ENCODE measurements at regions not wholly inside any gene's neighbourhood (a gene's known extent, or its start where the extent isn't known, plus 50 kb on each side); places are given as distances from the start of the nearest gene placed in this dataset.

DNA sequence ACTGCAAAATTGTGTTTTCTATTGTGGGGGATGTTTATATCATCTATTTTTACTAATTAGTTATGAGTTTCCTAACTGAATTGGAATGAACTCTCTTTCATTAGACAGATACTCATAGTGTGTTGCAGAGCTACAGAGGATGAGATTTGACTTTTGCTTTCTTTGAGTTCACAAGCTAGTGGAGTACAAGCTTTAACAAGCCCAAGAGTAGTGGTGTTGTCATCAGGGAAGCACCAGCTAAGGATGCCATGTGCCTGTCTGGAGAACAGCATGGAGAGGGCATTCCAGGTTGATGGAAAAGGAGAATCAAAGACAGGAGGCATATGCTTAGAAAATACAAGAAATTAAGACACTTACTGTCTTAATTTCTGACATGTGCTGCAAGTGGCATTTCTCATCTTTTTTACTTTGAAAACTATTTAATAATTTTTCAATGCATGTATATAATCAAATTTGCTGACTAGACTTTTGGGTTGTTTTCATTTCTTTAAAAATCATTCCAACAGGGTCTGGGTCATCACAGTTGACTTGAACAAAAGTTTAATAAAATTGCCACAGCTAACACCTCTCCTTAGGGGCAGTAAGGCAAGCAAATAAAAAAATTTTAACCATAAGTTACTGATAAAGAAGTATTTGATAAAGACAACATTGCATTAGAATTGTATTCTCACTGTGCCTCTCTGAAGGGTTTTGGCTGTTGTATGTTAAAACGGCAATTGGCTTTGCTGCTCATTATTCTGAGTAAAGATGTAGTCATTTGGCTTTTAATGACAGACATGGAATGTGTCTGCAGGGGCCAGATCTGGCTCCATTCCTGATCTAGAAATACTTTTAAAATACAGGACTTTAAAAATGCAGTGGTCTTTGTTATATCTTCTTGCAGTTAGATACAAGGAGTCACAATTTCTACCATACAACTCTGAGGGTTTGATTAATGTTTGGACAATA, 323.7 kb upstream of the CDH11 start:
- H3K36me3 Mint-ChIP-seq, result no peaks in the 10 kb centered on the region
- DNase-seq (ENCODE audit: low spot score in 2 of 2) (no peak), ATAC-seq (no peak)
- H3K27ac Mint-ChIP-seq, result no peak overlapping the region
- H3K9me3 Mint-ChIP-seq, result peaks cover 25 to 35% of the 10 kb centered on the region in 2 donors

DNA sequence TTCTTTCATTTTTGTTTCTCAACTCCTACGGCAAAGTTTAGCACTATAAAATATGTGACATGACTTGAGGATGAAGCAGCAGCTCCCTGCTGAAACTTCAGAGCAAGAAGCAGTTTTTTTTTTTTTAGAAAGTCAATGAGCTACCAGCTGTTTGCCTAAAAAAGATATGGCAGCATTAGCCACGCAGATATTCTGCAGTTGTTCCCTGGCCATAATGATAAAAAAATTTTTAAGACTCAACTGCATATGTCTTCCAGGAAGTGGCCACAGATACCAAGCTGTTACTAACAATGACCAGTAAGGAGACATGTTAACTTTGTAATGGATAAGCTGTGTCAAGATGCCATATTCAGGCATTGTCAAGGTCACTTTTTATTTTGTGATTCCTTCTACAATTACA, 319.6 kb upstream of the CDH11 start:
- ATAC-seq, result no peak
- no peak for DNase-seq (ENCODE audit: low spot score in 2 of 2)
- no peak overlapping the region for H3K27ac Mint-ChIP-seq
- peaks cover 14 to 15% of the 10 kb centered on the region in 2 donors for H3K9me3 Mint-ChIP-seq
- H3K36me3 Mint-ChIP-seq, result no peaks in the 10 kb centered on the region

DNA sequence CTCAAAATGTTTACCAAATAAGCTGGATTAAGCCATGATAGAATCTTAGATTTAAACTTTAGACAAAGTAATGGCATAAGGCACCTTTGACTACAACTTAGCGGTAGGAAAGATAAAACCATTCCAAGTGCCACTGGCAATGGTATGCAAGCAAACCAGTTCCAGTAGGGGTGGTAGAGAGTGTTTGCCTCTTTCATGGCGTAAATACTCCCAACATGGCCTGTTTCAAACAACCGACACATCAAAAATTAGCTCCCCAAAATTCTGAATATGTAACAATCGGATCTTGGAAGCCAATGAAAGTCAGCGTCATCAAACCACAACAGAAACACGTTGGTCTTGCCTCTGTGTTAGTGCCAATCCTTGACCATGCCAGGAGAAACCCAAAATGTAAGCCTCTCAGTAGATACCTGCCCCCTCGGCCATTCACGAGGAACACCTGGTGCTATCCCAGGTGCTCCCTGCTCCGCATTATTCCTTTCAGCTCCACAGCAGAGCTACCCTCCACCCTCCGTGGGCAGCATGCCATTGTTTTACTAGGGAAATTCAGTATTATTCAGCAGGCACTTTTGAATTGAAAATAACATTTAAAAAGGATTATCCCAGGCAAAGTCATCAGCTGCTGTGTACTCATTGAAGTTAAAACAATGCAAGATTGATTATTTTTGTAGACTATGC, 307.8 kb upstream of the CDH11 start:
- Mint-ChIP-seq H3K27ac (no peak overlapping the region), H3K36me3 (peaks cover 0 to 6% of the 10 kb centered on the region in 2 donors), H3K9me3 (peaks cover 14 to 36% of the 10 kb centered on the region in 2 donors)
- DNase-seq (ENCODE audit: low spot score in 2 of 2) (no peak), ATAC-seq (no peak)

DNA sequence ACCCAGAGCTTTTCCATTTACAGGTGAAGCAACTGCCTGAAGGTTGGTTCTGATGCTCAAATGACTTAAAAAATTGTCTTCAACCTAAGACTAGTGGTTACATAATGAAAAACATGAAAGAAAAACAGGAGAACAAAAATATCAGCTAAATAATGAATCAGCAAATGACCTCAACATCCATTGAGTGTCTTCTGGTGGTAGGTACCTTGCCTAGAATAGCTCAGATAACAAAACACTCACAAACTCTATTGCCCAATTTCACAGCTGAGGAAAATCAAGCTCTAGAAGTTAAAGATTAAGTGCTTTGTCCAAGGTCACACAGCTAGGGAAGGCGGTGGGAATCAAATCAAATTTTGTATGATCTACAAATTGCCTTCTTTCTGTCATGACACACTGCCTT, 304.6 kb upstream of the CDH11 start:
- DNase-seq (ENCODE audit: low spot score in 2 of 2), result no peak
- no peak for ATAC-seq
- H3K27ac Mint-ChIP-seq, result no peak overlapping the region
- peaks cover 27 to 28% of the 10 kb centered on the region in 2 donors for H3K9me3 Mint-ChIP-seq
- no peaks in the 10 kb centered on the region for H3K36me3 Mint-ChIP-seq

DNA sequence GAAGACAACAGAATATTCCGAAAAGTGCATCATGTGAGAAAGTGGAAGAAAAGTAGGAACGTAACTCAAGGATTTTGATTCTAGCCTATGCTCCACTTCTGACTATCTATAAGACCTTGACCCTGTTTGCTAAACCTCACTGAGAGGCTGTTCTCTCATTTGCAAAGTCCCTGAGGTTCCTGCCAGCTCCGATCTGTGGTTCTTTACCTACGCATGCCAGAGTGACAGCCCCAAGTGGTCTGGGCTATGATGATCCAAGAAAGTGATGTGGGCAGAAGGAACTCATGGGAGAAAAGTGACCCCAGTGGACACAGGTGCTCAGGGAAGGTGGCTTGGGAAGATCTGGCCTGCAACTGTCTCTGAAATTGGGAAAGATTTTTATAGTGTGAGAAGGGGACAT, 301.1 kb upstream of the CDH11 start:
- no peak for DNase-seq (ENCODE audit: low spot score in 2 of 2)
- Mint-ChIP-seq H3K27ac (no peak overlapping the region), H3K36me3 (no peaks in the 10 kb centered on the region), H3K9me3 (peaks cover 25 to 32% of the 10 kb centered on the region in 2 donors)
- no peak for ATAC-seq

DNA sequence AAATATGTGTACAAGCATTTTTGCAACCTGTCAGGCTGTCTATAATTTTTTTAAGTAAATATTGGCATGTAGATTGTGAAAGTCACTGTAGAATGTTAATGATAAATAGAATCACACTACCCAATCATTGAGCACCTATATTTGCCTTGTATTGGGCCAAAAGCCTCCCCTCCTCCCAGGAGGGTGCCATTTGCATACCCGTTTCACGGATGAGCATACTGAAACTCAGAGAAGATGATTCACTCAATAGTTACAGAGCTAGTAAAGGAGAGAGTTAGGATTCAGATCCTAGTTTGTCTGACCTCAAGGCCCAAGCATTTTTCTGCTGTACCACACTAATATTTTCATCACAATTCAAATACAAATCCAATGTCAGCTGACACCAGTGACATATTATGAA, 299.7 kb upstream of the CDH11 start:
- H3K27ac Mint-ChIP-seq, result no peak overlapping the region
- DNase-seq (ENCODE audit: low spot score in 2 of 2) (no peak), ATAC-seq (no peak)
- H3K9me3 Mint-ChIP-seq, result peaks cover 25 to 31% of the 10 kb centered on the region in 2 donors
- no peaks in the 10 kb centered on the region for H3K36me3 Mint-ChIP-seq

DNA sequence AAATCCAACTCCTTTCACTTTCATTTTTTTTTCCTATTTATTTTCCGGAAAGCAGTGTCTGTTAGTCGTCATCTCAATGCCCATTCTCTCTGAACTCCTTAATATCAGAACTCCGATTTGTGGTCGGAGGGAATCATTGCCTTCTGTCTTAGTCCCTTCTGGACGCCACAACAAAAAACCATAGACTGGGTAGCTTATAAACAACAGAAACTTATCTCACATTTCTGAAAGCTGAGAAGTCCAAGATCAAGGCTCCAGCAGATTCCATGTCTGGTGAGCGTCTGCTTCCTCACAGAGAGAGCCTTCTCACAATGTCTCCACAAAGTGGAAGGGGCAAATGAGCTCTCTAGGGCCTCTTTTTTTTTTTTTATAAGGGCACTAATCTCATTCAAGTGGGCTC, 296.6 kb upstream of the CDH11 start:
- peaks cover 25 to 27% of the 10 kb centered on the region in 2 donors for H3K9me3 Mint-ChIP-seq
- DNase-seq (ENCODE audit: low spot score in 2 of 2) (no peak), ATAC-seq (no peak)
- no peak overlapping the region for H3K27ac Mint-ChIP-seq
- no peaks in the 10 kb centered on the region for H3K36me3 Mint-ChIP-seq

DNA sequence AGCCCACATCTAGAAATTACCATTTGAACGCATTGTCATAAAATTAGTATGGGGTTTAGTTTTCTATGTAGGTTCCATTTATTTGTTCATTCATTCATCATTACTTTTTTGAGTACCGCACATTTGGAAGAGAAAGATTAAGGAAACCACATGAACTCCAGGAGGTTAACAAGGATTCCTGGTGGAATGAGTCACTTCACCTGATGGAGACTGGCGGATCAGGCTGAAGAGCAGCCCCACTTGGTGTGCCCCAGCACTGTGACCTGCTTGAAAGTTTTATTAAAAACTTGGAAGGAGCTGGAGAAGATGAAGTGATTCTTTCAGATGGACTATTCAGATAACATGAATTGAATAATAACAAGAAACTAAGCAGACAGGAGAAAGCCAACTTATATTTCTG, 293.6 kb upstream of the CDH11 start:
- Mint-ChIP-seq H3K27ac (no peak overlapping the region), H3K9me3 (peaks cover 22 to 28% of the 10 kb centered on the region in 2 donors), H3K36me3 (no peaks in the 10 kb centered on the region)
- ATAC-seq, result no peak
- DNase-seq (ENCODE audit: low spot score in 2 of 2), result no peak

DNA sequence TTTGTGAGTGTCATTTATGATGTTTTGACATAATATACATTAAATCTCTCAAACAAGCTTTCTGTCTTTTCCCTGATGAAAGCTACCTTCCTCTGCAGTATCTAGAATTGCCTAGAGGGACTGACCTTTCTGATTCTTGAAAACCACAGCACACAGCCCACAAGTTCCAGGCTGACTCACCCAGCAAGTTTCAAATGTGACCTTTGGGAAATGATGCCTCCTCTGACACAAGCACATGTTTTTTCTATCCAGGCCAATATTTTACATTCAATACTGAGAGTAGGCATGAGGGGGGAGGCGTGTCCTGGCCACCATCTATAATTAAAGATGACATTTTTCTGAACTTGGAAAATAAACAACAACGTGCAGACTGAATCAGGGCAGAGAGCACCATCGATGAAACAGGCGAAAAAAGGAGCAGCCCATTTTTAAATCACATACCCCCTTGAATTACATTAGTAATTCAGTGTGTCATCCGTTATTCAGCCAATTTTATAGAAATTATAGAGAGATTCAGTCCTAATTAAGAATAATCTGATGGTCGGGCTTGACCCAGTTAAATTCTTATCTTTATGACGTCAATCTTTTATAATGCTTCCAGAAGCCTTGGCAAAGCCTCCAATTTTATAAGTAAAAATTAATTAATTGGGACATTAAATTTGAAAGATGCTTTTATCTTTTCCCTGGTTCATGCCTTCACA, 292.6 kb upstream of the CDH11 start:
- Mint-ChIP-seq H3K27ac (no peak overlapping the region), H3K36me3 (no peaks in the 10 kb centered on the region), H3K9me3 (peaks cover 22 to 25% of the 10 kb centered on the region in 2 donors)
- ATAC-seq (peak in 1 of 2 donors; percentile 58), DNase-seq (ENCODE audit: low spot score in 2 of 2) (no peak)

DNA sequence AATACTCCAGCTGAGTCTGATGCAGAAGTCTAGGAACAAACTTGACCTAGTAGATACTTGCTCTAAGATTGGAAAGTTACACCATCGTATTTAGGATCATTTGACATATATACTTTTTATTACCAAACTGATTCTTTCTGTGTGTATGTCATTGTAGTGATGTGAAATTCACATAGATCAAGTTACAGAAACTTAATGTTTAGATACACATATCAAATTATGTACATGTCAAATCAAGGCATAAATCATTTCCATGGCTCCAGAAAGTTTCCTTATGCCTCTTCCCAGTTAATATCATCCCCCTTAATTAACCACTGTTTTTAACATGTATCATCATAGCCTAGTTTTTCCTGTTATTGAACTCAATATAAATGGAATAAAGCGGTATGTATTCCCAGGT, 292.0 kb upstream of the CDH11 start:
- DNase-seq (ENCODE audit: low spot score in 2 of 2), result no peak
- no peak for ATAC-seq
- Mint-ChIP-seq H3K27ac (no peak overlapping the region), H3K9me3 (peaks cover 17 to 19% of the 10 kb centered on the region in 2 donors), H3K36me3 (no peaks in the 10 kb centered on the region)

DNA sequence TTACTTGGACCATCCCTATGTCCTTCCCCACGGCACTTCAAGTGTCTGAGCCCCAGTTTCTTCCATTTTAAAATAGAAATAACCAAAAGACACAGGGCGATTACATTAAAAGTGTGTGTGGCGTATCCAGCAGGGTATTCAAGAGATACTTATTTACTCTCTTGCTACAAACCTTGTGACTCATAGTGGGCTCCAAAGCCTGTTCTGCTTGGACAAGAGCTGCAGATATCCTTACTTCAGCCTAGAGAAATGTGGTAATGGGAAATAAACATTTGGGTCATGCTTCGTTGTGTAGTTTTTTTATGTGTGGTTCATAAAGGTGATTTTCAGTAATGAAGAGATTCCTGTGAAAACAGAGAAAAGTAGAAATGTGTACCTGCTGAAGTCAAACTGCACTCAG, 288.9 kb upstream of the CDH11 start:
- H3K27ac Mint-ChIP-seq, result no peak overlapping the region
- H3K9me3 Mint-ChIP-seq, result peaks cover 9 to 18% of the 10 kb centered on the region in 2 donors
- ATAC-seq, result no peak
- H3K36me3 Mint-ChIP-seq, result no peaks in the 10 kb centered on the region
- no peak for DNase-seq (ENCODE audit: low spot score in 2 of 2)

DNA sequence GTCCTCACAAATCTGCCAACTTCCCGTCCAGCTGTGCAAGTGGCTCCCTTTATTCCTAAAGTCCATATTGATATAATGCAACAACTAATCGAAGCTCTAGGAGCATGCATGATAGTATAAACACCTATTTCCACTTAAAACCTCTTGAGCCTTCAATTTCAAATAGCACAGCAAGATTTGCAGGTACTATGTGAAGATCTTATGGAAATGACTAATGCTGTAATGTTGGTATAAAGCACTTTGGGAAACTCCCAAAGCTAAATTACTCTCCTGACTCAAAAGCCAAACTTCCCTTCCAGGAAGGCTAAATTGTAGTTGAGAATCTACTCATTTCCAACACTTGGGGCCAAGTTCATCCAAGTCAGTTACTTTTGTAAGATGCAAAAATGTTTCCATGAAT, 287.6 kb upstream of the CDH11 start:
- ATAC-seq, result no peak
- H3K36me3 Mint-ChIP-seq, result no peaks in the 10 kb centered on the region
- H3K27ac Mint-ChIP-seq, result no peak overlapping the region
- peaks cover 9 to 19% of the 10 kb centered on the region in 2 donors for H3K9me3 Mint-ChIP-seq
- DNase-seq (ENCODE audit: low spot score in 2 of 2), result no peak

DNA sequence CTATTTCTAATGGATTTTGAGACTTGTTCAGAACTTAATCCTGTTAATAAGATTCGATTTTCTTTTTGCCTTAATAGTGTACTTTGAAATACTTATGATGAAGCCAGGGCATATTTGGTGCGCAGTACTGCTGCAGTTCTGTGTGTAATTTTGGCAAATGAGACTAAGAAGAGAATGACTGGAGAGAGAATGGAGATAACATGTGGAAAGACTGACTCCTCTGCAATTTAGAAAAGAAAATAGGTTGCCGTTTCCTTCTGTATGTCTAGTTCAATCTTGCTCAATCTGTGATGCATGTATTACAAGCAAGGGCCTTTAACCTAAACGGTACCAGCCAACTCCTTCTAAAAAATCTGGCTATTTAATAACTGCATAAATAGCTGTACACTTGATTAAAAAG, 285.1 kb upstream of the CDH11 start:
- DNase-seq (ENCODE audit: low spot score in 2 of 2) (no peak), ATAC-seq (no peak)
- no peak overlapping the region for H3K27ac Mint-ChIP-seq
- H3K9me3 Mint-ChIP-seq, result peaks cover 16 to 18% of the 10 kb centered on the region in 2 donors
- peaks cover 0 to 4% of the 10 kb centered on the region in 2 donors for H3K36me3 Mint-ChIP-seq

DNA sequence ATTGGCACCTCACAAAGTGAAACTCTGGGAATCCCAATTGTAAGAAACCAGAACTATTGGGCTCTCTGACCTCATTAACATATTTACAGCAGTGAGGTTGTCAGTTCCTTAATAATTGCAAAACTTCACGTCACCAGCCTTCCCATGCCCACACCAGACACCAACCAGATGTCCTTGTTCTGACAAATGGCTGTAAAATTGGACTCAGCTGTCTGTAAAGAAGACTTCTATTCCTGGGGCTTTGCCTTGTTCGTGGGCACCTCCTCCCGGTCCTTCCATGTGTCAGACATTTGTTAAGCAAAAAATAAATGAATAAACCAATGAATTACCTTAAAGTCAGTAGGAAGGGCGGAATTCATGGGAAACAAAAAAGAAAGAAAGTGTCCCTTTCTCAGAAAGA, 284.3 kb upstream of the CDH11 start:
- Mint-ChIP-seq H3K27ac (no peak overlapping the region), H3K9me3 (peaks cover 13% of the 10 kb centered on the region in 2 donors), H3K36me3 (peaks cover 0 to 4% of the 10 kb centered on the region in 2 donors)
- DNase-seq (ENCODE audit: low spot score in 2 of 2) (no peak), ATAC-seq (no peak)

DNA sequence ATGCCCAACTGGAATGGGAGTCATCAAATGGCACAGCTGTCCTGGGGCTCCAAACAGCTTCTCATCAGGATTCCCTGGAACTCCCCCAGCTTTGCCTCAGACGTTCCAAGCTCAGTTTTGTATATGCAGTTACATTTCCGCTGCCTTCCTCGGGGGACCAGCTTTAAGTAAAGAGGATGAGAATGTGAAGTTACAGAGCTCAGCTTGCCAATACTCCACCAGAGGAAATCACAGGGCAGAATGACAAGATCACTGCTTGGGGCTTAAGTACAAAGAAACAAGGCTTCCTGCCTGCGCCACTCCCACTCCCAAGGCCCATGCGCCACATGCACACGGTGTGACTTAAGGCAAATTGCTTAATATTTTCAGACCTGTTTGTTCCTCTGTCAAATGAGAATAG, 272.4 kb upstream of the CDH11 start:
- Mint-ChIP-seq H3K9me3 (peaks cover 14 to 21% of the 10 kb centered on the region in 2 donors), H3K27ac (no peak overlapping the region)
- no peak for ATAC-seq

DNA sequence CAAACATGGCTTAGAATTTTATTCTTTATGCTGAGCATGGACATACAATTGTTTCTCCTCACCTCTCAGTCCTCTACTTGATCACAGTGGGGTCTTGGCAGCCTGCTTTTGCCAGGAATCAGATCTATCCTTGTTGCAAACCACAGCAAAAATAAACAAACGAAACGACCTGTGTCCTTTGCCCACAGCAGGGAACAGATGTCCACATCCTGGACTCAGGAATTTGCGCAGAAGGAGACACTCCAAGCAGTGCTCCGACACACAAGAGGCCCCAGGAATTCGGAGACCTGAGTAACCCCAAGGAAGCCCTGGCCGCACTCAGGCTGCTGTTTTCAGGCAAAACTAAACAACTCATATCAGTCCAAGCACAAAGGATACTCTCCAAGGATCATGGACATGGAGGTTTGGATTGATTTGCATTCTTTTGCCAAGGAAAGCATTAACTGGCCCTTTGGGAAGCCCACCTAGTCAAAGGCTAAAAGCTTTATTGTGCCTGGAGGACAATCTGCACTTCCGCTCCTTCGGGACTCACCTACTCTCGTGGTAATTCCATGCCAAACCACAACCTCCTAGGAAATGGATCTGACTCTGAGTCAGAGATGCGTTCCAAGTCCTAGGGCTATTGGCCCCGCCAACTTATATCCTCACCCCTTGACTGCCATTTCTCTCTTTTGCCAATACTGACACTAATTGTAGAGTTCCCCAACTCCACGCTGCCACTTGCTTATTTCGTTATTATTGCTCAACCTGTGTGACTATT, 271.1 kb upstream of the CDH11 start:
- peaks cover 0 to 4% of the 10 kb centered on the region in 2 donors for H3K36me3 Mint-ChIP-seq

More for the DNA sequence above, 272.4 kb upstream of the CDH11 start:
- no peaks in the 10 kb centered on the region for H3K36me3 Mint-ChIP-seq
- no peak for DNase-seq (ENCODE audit: low spot score in 2 of 2)

More for the DNA sequence above, 271.1 kb upstream of the CDH11 start:
- H3K9me3 Mint-ChIP-seq, result peaks cover 17 to 29% of the 10 kb centered on the region in 2 donors
- no peak overlapping the region for H3K27ac Mint-ChIP-seq
- DNase-seq (ENCODE audit: low spot score in 2 of 2) (no peak), ATAC-seq (no peak)
